ENCODE measurements at regions not wholly inside any gene's neighbourhood (a gene's known extent, or its start where the extent isn't known, plus 50 kb on each side); places are given as distances from the start of the nearest gene placed in this dataset.

DNA sequence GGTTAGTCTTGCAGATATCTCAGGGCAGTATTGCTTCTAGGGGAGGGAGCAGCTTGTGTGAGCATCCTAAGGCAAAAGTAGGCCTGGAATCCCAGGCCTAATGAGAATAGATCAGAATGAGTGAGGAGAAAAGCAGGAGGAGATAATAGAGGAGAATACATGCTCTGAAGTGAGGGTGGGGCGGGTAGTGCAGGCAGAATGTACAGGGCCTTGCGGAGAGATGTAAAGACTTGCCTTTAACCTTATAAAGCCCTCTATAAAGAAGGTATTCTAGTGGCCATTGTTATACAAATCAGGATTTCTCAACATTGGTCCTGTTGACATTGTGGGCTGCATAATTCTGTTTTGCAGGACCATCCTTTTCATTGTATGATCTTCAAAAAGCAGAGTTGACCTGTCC is 855.3 kb downstream of the PCDH7 start:
- TF ChIP-seq, protein P1, sequence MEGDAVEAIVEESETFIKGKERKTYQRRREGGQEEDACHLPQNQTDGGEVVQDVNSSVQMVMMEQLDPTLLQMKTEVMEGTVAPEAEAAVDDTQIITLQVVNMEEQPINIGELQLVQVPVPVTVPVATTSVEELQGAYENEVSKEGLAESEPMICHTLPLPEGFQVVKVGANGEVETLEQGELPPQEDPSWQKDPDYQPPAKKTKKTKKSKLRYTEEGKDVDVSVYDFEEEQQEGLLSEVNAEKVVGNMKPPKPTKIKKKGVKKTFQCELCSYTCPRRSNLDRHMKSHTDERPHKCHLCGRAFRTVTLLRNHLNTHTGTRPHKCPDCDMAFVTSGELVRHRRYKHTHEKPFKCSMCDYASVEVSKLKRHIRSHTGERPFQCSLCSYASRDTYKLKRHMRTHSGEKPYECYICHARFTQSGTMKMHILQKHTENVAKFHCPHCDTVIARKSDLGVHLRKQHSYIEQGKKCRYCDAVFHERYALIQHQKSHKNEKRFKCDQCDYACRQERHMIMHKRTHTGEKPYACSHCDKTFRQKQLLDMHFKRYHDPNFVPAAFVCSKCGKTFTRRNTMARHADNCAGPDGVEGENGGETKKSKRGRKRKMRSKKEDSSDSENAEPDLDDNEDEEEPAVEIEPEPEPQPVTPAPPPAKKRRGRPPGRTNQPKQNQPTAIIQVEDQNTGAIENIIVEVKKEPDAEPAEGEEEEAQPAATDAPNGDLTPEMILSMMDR (IDR thresholded peaks at IDR 0.05; ENCODE audit: low read length): no peak
- TF ChIP-seq EZH2 (IDR thresholded peaks at IDR 0.05; ENCODE audit: borderline replicate concordance, low read length): no peak

Measured in OCI-LY1 (cell line).